ENCODE measurements at regions not wholly inside any gene's neighbourhood (a gene's known extent, or its start where the extent isn't known, plus 50 kb on each side); places are given as distances from the start of the nearest gene placed in this dataset.

- H3K4me3 ChIP-seq (ENCODE audit: low read depth, low read length), result no peak overlapping the region
- ChIA-PET POLR2A (no interaction called here), CTCF (interaction anchor here (0.6 to 3.0 kb wide), 26 partner anchors 9 to 501 kb away, joined by 3 to 11 read pairs (median 4); partner anchors contain the start of genes ADAM10 and MINDY2)
- peak; percentile 69 for TF ChIP-seq CTCF (IDR thresholded peaks at IDR 0.05; ENCODE audit: insufficient read depth, low read length, missing control alignments)
- no peak for DNase-seq (ENCODE audit: low read depth, low spot score)
Measured at GRCh38 chr15:58269455-58270414, 131.6 kb downstream of the AQP9 start.

- no peak for TF ChIP-seq CTCF (IDR thresholded peaks at IDR 0.05; ENCODE audit: insufficient read depth, low read length, missing control alignments)
- POLR2A ChIA-PET, result no interaction called here
- no peak overlapping the region for H3K4me3 ChIP-seq (ENCODE audit: low read depth, low read length)
- no peak for DNase-seq (ENCODE audit: low read depth, low spot score)
- CTCF ChIA-PET, result interaction anchor here (1.2 to 2.2 kb wide), 5 partner anchors 10 to 499 kb away, joined by 3 to 10 read pairs (median 3); partner anchors contain the start of gene MINDY2
Measured at GRCh38 chr15:58271410-58271809, 133.2 kb downstream of the AQP9 start.

GRCh38 chr15:58273104-58273503 is 134.9 kb downstream of the AQP9 start:
- no peak overlapping the region for H3K4me3 ChIP-seq (ENCODE audit: low read depth, low read length)
- no peak for TF ChIP-seq CTCF (IDR thresholded peaks at IDR 0.05; ENCODE audit: insufficient read depth, low read length, missing control alignments)
- ChIA-PET POLR2A (no interaction called here), CTCF (interaction anchor here (1.6 kb wide), 1 partner anchor 11 kb away, joined by 4 read pairs; no protein-coding TSS in a partner anchor)
- no peak for DNase-seq (ENCODE audit: low read depth, low spot score)

GRCh38 chr15:58274885-58275284 is 136.7 kb downstream of the AQP9 start:
- no peak for TF ChIP-seq CTCF (IDR thresholded peaks at IDR 0.05; ENCODE audit: insufficient read depth, low read length, missing control alignments)
- ChIA-PET CTCF (no interaction called here), POLR2A (no interaction called here)
- no peak for DNase-seq (ENCODE audit: low read depth, low spot score)
- no peak overlapping the region for H3K4me3 ChIP-seq (ENCODE audit: low read depth, low read length)

- ChIA-PET CTCF (no interaction called here), POLR2A (no interaction called here)
- H3K4me3 ChIP-seq (ENCODE audit: low read depth, low read length), result no peak overlapping the region
- no peak for TF ChIP-seq CTCF (IDR thresholded peaks at IDR 0.05; ENCODE audit: insufficient read depth, low read length, missing control alignments)
- DNase-seq (ENCODE audit: low read depth, low spot score), result no peak
Measured at GRCh38 chr15:58275785-58276184, 137.6 kb downstream of the AQP9 start.

- ChIA-PET POLR2A (no interaction called here), CTCF (no interaction called here)
- no peak for DNase-seq (ENCODE audit: low read depth, low spot score)
- no peak for TF ChIP-seq CTCF (IDR thresholded peaks at IDR 0.05; ENCODE audit: insufficient read depth, low read length, missing control alignments)
- no peak overlapping the region for H3K4me3 ChIP-seq (ENCODE audit: low read depth, low read length)
Measured at GRCh38 chr15:58276924-58277323, 138.7 kb downstream of the AQP9 start.

Data from AG04449 (cell line).